Retinal pigment epithelial cell (primary cell): ENCODE measurements at regions not wholly inside any gene's neighbourhood (a gene's known extent, or its start where the extent isn't known, plus 50 kb on each side); places are given as distances from the start of the nearest gene placed in this dataset.
A peak's percentile ranks its signal among the peaks of the same experiment; 100 is the strongest.

ENCODE experiments used
- DNase-seq: peaks from one replicate; pipeline ENCODE4 v3.0.0-alpha.2; 2010; ENCODE audit warnings: low read depth
- H3K4me3 ChIP-seq: 2 replicates; pipeline ENCODE4 v1.5.1; 2011; ENCODE audit warnings: mild to moderate bottlenecking, low read length, control low read depth, moderate library complexity
- TF ChIP-seq, protein P1 (sequence below): conservative IDR thresholded peaks from 2 replicates; pipeline ENCODE4 v1.5.1; 2011; ENCODE audit warnings: low read depth, low read length, control low read depth, inconsistent platforms

DNA sequence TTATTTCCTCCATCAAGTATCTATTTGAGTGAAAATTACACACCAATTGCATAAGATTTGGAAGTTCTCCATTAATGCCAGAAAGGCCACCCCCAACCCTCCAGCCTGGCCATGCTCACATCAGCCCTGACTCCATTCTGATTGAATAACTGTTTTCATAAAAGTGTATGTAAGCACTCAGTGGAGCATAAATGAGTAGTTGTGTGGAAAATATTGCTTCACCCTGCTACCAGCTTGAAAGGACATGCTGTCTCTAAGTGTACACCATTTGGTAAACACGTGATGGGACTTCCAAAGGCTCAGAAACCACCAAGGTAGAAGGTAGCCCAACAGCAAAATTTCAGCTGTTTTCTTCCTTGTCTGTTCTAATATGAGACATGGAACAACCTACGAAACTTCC lies 393.8 kb downstream of the ZNF385D start:
- TF ChIP-seq, protein P1, sequence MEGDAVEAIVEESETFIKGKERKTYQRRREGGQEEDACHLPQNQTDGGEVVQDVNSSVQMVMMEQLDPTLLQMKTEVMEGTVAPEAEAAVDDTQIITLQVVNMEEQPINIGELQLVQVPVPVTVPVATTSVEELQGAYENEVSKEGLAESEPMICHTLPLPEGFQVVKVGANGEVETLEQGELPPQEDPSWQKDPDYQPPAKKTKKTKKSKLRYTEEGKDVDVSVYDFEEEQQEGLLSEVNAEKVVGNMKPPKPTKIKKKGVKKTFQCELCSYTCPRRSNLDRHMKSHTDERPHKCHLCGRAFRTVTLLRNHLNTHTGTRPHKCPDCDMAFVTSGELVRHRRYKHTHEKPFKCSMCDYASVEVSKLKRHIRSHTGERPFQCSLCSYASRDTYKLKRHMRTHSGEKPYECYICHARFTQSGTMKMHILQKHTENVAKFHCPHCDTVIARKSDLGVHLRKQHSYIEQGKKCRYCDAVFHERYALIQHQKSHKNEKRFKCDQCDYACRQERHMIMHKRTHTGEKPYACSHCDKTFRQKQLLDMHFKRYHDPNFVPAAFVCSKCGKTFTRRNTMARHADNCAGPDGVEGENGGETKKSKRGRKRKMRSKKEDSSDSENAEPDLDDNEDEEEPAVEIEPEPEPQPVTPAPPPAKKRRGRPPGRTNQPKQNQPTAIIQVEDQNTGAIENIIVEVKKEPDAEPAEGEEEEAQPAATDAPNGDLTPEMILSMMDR: no peak
- DNase-seq: no peak
- no peak overlapping the region for H3K4me3 ChIP-seq

DNA sequence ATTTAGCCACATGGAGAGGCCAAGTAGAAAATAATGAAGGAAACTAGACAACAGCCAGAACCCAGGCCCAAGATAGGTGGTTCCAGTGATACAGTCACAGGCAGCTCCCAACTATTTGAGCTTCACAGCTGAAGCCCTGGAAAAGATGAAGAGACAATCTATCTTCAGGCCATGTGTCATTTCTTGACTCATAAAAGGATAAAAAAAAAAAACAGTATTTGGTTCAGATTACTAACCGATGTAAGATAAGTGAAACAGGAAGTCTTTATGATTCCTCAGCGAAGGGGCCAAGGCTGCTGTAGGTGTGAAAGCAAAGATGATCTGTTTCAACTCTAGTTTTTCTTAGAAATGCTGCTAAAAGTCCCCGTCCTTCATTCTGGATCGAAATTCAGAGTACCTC lies 394.6 kb downstream of the ZNF385D start:
- TF ChIP-seq, protein P1: no peak
- no peak for DNase-seq
- H3K4me3 ChIP-seq: no peak overlapping the region

DNA sequence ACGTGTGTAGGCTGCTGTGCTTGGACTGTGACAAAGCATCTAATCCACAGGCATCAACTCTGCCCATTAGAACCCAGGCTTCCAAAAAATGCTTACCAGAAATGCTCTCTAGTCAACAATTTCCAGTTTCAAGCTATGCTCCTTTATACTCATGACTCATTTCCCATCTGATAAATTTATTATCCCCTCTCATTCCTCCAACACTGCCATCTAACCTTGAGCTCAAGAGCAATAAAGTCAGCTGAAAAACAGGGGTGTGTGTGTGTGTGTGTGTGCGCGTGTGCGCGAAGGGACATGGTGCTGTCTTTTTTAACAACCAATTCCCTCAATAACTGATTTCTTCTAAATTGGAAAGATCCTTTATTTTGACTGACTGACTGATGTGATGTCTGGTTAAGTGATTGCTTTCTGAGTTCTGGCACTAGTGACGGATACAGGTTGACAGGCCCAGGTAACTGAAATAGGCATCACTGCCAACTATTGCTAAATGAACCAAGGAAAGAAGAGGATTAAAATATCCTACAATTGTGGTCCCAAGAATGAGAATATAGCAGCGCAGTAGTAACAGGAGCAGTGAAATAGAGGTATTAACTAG lies 405.5 kb downstream of the ZNF385D start:
- DNase-seq: peak; percentile 16
- H3K4me3 ChIP-seq: no peak overlapping the region
- TF ChIP-seq, protein P1: no peak

DNA sequence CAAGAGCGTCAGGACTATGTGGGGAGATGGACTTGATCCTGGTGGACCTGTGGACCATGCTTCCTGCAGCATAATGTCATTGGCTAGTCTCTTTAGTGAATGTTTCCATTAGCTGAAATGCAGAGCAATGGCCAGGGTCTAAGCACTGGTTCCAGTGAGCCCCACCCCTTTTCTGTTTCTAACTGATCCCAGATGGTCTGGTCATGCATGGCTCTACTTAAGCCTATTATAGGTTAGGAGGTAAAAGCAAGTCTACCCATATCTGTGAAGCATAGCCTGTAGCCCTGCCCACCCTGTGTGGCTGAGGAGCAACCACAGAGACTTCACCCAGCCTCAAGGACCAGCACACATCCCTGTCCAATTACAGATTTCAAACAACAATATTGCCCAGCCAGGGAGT lies 419.2 kb downstream of the ZNF385D start:
- DNase-seq: no peak
- no peak overlapping the region for H3K4me3 ChIP-seq
- TF ChIP-seq, protein P1: no peak

DNA sequence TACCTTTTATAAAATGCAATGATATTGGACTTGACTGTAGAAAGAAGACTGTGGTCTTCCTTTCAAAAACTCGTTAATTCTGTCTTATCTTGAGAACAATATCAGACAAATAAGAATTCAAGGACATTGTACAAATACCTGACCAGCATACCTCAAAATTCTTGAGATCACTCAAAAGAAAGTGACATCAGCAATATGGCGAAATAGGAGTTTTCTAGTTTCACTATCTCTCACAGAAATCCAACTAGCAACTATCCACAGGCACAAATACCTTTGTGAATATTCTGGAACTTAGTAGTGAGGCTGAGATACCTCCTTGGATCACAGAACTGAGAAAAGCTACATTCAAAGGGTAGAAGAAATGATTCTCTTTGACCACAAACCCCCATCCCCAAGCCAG lies 419.7 kb downstream of the ZNF385D start:
- TF ChIP-seq, protein P1: no peak
- DNase-seq: no peak
- H3K4me3 ChIP-seq: no peak overlapping the region

DNA sequence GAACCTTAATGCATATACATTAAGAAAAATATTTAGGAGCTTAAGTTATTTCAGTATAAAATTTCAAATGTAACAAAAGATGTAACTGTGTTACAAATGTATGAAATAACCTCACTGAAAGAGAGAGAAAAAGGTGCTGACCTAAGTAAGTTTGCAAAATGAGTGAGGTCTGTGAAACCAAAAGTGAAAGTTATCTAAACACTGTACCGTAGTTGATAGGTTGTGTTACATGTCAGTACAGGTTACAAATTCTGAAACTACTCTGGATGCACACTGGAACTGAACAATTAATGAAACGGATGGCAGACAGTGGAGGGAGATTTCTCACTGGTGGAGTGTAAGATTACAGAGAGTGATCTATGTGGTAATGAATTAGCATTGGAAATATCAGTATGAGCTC lies 420.7 kb downstream of the ZNF385D start:
- no peak overlapping the region for H3K4me3 ChIP-seq
- DNase-seq: no peak
- TF ChIP-seq, protein P1: no peak

DNA sequence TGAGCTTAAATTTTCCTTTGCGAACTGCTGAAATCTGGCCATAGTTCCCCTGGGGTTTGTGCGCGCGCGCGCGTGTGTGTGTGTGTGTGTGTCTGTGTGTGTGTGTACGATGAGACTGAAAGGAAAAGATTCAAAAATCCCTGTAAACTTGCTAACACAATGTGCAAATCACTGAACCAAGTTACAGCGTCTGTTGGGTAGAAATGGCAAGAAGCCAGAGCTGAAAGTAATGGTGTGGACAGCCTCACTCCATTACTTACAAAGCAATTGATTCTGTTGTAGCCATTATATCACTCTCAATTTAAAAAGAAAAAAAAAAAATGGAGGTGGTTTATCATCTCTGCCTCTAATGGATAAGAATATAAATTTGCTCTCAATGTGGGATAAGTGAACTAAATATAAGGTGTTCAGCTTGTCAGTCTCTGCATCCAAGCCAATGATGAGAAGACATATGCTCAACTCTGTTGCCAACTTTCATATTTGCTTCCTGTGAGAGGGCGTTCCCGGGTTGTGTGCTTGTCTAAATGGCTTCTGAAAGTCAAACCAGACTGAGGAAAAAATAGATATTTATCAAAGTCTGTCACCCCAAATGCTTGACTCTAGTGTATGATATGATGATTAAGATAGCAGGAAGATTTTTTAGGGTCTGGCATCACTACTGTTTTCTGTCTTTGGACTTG lies 422.2 kb downstream of the ZNF385D start:
- DNase-seq: no peak
- H3K4me3 ChIP-seq: no peak overlapping the region
- TF ChIP-seq, protein P1: no peak
